Pancreas (tissue), 10 donors: ENCODE measurements at regions not wholly inside any gene's neighbourhood (a gene's known extent, or its start where the extent isn't known, plus 50 kb on each side); places are given as distances from the start of the nearest gene placed in this dataset.

Experiments used
- ATAC-seq, 4 donors: fragments of 200-7000 bp; cut with Tn5 transposase; one replicate each; pipeline versions ENCODE4 v1.8.0 to v1.9.1; 2020; ENCODE audit warnings: mild to moderate bottlenecking in 4 of 4, moderate library complexity in 4 of 4
- DNase-seq, 6 donors: peaks; one replicate each; pipeline ENCODE4 v3.0.0-alpha.2; 2020
- FAIRE-seq: peaks from 2 replicates; lab custom pipeline; 2012; peaks lifted over from hg19 to GRCh38; lab: Jason Lieb, UNC
- H3K27ac ChIP-seq, 4 donors: fragments of 200-600 bp; sonication (generic); 1 replicate in 3 of 4; 2 replicates in 1 of 4; pipeline versions ENCODE4 v1.5.0 to v1.8.0; 2020
- H3K27me3 ChIP-seq, 4 donors: fragments of 200-600 bp; one replicate each; pipeline ENCODE4 v1.8.0; 2021
- H3K36me3 ChIP-seq, 3 donors: fragments of 200-600 bp; sonication (generic) in 1 of 3; one replicate each; pipeline versions ENCODE4 v1.5.0 to v1.8.0; 2020 to 2021
- H3K4me1 ChIP-seq, 3 donors: fragments of 200-600 bp; one replicate each; pipeline ENCODE4 v1.8.0; 2021
- H3K4me3 ChIP-seq, 4 donors: fragments of 200-600 bp; sonication (generic) in 2 of 4; one replicate each; pipeline versions ENCODE4 v1.5.0 to v1.8.0; 2020 to 2021
- H3K9me3 ChIP-seq, 4 donors: fragments of 200-600 bp; one replicate each; pipeline ENCODE4 v1.8.0; 2021
- whole genome bisulfite sequencing, 2 donors: extraction: QIAGEN DNeasy Blood & Tissue Kit; methylation state at CpG; one replicate each; pipeline ENCODE4 v1.1.7; 2013; 5-methylcytosine and 5-hydroxymethylcytosine counted together
- intact Hi-C, 3 donors: fragments of 100-400 bp; cut with DNase I; formaldehyde crosslinking; loops; one replicate each; pipeline versions ENCODE4 v1.11.1 to v1.14.2; 2022
- TF ChIP-seq, protein P1 (sequence below), 4 donors: fragments of 200-600 bp; sonication (generic) in 3 of 4; IDR thresholded peaks; one replicate each; pipeline versions ENCODE4 v1.5.0 to v1.8.0; 2021; ENCODE audit warnings: antibody characterized with exemption in 4 of 4
- donor health status: healthy with polysubstance abuse.
- donor health status: DM: no; HTN: no; CAD: no; lungs with moderate emphysema.
- donor health status: DM: no; HTN: no; CAD: no.
- donor health status: control.
- donor health status: control.
- donor health status: Bipolar disorder and iron deficiency.
- donor health status: DM: yes; HTN: yes; CAD: no.
- donor health status: DM: no; HTN: no; CAD: no.
- donor health status: DM: no; HTN: no; CAD: no.
- donor health status: DM: yes; HTN: yes; CAD: no.

DNA sequence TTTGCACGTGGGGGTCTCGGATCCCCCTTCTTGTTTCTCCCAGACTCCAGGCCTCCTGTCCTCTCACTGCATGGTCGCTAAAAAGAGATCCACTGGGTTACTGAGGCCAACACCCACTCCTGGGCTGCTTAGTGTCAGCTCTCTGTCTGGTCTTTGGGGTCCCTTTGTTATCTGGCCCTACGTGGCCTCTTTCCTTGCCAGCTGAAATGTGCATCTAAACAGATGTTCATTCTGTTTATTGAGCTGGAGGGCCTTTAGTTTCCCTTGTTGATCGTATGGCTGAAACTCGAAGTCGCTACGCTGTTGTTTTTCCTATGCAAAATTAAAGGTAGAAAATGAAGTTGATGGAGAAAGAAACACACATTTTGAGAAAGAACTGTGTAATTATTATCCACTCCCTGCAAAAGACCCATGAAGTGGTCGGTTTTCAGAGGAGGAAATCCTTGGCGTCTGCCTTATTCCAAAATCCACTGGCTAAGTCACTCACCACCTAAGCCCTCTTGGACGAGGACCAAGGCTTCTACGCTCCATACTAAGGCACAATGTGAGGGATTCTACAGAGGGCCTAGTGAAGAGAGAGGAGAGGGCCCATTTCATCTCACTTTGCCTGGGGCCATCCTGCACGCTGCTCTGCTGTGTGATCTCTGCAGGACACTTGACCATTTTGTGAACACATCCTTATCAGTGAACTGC lies 105.3 kb downstream of the GLI2 start:
- no peak for ATAC-seq
- no peak overlapping the region for H3K4me3 ChIP-seq
- H3K4me1 ChIP-seq, result no peaks in the 10 kb centered on the region
- no peaks in the 10 kb centered on the region for H3K36me3 ChIP-seq
- H3K9me3 ChIP-seq, result no peaks in the 10 kb centered on the region
- FAIRE-seq, result no peak
- DNase-seq, result peak in 1 of 6 donors; percentile 12
- intact Hi-C loops, result no loop called here
- TF ChIP-seq, protein P1, sequence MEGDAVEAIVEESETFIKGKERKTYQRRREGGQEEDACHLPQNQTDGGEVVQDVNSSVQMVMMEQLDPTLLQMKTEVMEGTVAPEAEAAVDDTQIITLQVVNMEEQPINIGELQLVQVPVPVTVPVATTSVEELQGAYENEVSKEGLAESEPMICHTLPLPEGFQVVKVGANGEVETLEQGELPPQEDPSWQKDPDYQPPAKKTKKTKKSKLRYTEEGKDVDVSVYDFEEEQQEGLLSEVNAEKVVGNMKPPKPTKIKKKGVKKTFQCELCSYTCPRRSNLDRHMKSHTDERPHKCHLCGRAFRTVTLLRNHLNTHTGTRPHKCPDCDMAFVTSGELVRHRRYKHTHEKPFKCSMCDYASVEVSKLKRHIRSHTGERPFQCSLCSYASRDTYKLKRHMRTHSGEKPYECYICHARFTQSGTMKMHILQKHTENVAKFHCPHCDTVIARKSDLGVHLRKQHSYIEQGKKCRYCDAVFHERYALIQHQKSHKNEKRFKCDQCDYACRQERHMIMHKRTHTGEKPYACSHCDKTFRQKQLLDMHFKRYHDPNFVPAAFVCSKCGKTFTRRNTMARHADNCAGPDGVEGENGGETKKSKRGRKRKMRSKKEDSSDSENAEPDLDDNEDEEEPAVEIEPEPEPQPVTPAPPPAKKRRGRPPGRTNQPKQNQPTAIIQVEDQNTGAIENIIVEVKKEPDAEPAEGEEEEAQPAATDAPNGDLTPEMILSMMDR (IDR thresholded peaks at IDR 0.05), result no peak
- H3K27ac ChIP-seq, result no peak overlapping the region
- H3K27me3 ChIP-seq, result no peaks in the 10 kb centered on the region
- WGBS, 2 donors, result 78 to 86% methylated on average over 13 of the region's 13 CpGs

- H3K9me3 ChIP-seq, result no peaks in the 10 kb centered on the region
- H3K27ac ChIP-seq, result no peak overlapping the region
- ATAC-seq (no peak), DNase-seq (peak in 1 of 6 donors; percentile 7), FAIRE-seq (no peak)
- TF ChIP-seq, protein P1 (IDR thresholded peaks at IDR 0.05), result no peak
- H3K27me3 ChIP-seq, result no peaks in the 10 kb centered on the region
- no peaks in the 10 kb centered on the region for H3K36me3 ChIP-seq
- H3K4me1 ChIP-seq, result no peaks in the 10 kb centered on the region
- WGBS, 2 donors, result 73 to 84% methylated on average over 12 of the region's 12 CpGs
- H3K4me3 ChIP-seq, result no peak overlapping the region
- intact Hi-C loops, result no loop called here
Observed at GRCh38 chr2:120842456-120843439, 107.1 kb downstream of the GLI2 start.

DNA sequence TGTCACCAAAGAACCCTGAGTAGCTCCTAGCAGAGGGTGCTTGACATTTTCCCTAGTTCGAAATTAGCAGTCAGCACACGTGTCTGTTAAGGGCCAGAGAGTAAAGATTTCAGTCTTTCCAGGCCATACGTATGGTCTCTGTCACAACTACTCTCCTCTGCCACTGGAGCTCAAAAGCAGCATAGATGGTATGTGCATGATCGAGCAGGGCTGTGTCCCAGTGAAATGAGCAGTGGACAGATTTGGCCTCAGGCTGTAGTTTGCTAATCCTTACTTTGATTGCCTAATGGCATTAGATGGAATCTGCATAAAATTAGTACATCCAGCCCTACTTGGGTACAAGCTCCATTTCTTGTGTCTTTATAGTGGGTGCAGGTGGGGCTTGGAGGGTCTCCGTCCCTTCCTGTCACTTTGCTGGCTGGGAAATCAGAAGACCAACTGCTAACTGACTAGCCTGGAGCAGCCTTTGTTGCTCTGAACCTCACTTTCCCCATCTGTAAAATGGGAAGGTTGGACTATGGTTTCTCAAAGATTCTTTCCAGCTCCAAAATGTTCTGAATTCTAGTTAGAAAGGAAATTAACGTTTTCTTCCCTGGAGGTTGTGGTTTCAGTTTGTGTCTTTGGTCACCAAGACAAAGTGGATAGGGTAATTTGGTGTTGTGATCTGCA lies 108.5 kb downstream of the GLI2 start:
- intact Hi-C loops, result no loop called here
- Histone ChIP-seq H3K27ac (no peak overlapping the region), H3K4me1 (no peaks in the 10 kb centered on the region), H3K9me3 (no peaks in the 10 kb centered on the region), H3K4me3 (no peak overlapping the region), H3K27me3 (no peaks in the 10 kb centered on the region), H3K36me3 (no peaks in the 10 kb centered on the region)
- TF ChIP-seq, protein P1 (IDR thresholded peaks at IDR 0.05), result no peak
- FAIRE-seq, result no peak
- whole genome bisulfite sequencing, 2 donors, result 68 to 78% methylated on average over 6 of the region's 6 CpGs
- no peak for ATAC-seq
- DNase-seq, result no peak

DNA sequence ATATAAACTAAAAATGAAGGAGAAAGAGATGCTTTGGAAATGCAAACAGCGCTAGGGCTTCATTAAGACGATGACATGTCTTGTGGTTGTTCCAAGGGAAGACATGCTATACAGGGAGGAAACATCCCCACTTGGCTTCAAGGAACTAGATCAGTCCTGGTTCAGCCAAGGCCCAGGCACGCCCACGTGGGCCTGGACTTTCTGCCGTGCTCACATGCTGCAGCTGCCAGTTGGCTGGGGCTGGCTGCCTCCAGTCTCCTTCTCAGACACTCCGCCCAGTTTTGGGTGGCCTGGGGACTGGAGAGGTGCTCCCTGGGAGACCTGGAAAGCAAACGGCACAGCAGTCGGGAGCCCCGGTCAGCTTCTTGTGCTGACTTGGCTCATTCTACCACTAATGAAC lies 109.6 kb downstream of the GLI2 start:
- ATAC-seq (peak in 2 of 4 donors; percentile 39 to 42), DNase-seq (peak in 1 of 6 donors; percentile 48), FAIRE-seq (no peak)
- intact Hi-C loops, result no loop called here
- Histone ChIP-seq H3K4me3 (no peak overlapping the region), H3K4me1 (no peaks in the 10 kb centered on the region), H3K36me3 (no peaks in the 10 kb centered on the region), H3K27me3 (no peaks in the 10 kb centered on the region), H3K27ac (no peak overlapping the region), H3K9me3 (no peaks in the 10 kb centered on the region)
- TF ChIP-seq, protein P1 (IDR thresholded peaks at IDR 0.05), result no peak
- WGBS, 2 donors, result 60 to 71% methylated on average over 9 of the region's 9 CpGs
